Keratinocyte (primary cell): ENCODE measurements at regions not wholly inside any gene's neighbourhood (a gene's known extent, or its start where the extent isn't known, plus 50 kb on each side); places are given as distances from the start of the nearest gene placed in this dataset.

Source experiments
- DNase-seq: peaks from one replicate; pipeline ENCODE4 v3.0.0-alpha.2; 2011; ENCODE audit warnings: low read depth, missing footprints, low spot score
- FAIRE-seq: peaks from 2 replicates; lab custom pipeline; 2011; peaks lifted over from hg19 to GRCh38; lab: Jason Lieb, UNC
- H2AFZ ChIP-seq: 2 replicates; pipeline ENCODE4 v1.6.0; 2012; ENCODE audit warnings: low read length, control low read depth, inconsistent platforms; ENCODE audit not compliant: control insufficient read depth
- H3K27ac ChIP-seq: 2 replicates; pipeline ENCODE4 v1.5.1; 2011; ENCODE audit warnings: low read length; ENCODE audit not compliant: control insufficient read depth, insufficient read depth
- H3K27me3 ChIP-seq: 3 replicates; pipeline ENCODE4 v1.6.0; 2011; ENCODE audit warnings: low read length; ENCODE audit not compliant: control insufficient read depth, insufficient read depth; ENCODE audit errors: extremely low read depth
- H3K36me3 ChIP-seq, 2 experiments: 2 replicates in 1 of 2; 3 replicates in 1 of 2; pipeline ENCODE4 v1.5.1; 2011; ENCODE audit warnings: low read length in 2 of 2, mild to moderate bottlenecking in 1 of 2; ENCODE audit not compliant: control insufficient read depth in 2 of 2, insufficient read depth in 2 of 2; ENCODE audit errors: extremely low read depth in 1 of 2
- H3K4me1 ChIP-seq: 3 replicates; pipeline ENCODE4 v1.5.1; 2011; ENCODE audit warnings: low read length; ENCODE audit not compliant: control insufficient read depth, insufficient read depth; ENCODE audit errors: extremely low read depth
- H3K4me2 ChIP-seq: 3 replicates; pipeline ENCODE4 v1.6.0; 2011; ENCODE audit warnings: low read depth, low read length; ENCODE audit not compliant: control insufficient read depth, insufficient read depth; ENCODE audit errors: extremely low read depth
- H3K4me3 ChIP-seq, 3 experiments: fragments of 200-600 bp in 1 of 3; sonication (generic) in 1 of 3; 2 replicates in 2 of 3; 3 replicates in 1 of 3; pipeline ENCODE4 v1.5.1; 2011 to 2016; ENCODE audit warnings: low read length in 3 of 3, mild to moderate bottlenecking in 3 of 3, control low read depth in 2 of 3, inconsistent platforms in 1 of 3, low read depth in 1 of 3, mixed read lengths in 1 of 3, mixed run types in 1 of 3, moderate library complexity in 1 of 3; ENCODE audit not compliant: control insufficient read depth in 2 of 3, insufficient read depth in 2 of 3; ENCODE audit errors: extremely low read depth in 1 of 3
- H3K79me2 ChIP-seq: 2 replicates; pipeline ENCODE4 v1.6.0; 2012; ENCODE audit warnings: low read length; ENCODE audit not compliant: control insufficient read depth, insufficient read depth
- H3K9ac ChIP-seq: 3 replicates; pipeline ENCODE4 v1.6.0; 2011; ENCODE audit warnings: low read length; ENCODE audit not compliant: control insufficient read depth, insufficient read depth; ENCODE audit errors: extremely low read depth
- H3K9me1 ChIP-seq: 3 replicates; pipeline ENCODE4 v1.6.0; 2011; ENCODE audit warnings: low read length; ENCODE audit not compliant: control insufficient read depth, insufficient read depth; ENCODE audit errors: extremely low read depth
- H3K9me3 ChIP-seq: 2 replicates; pipeline ENCODE4 v1.5.1; 2012; ENCODE audit warnings: low read depth, low read length; ENCODE audit not compliant: control insufficient read depth
- H4K20me1 ChIP-seq: 3 replicates; pipeline ENCODE4 v1.6.0; 2011; ENCODE audit warnings: low read length; ENCODE audit not compliant: control insufficient read depth, insufficient read depth; ENCODE audit errors: extremely low read depth
- CTCF ChIP-seq, 3 experiments: IDR thresholded peaks in 1 of 3; conservative IDR thresholded peaks in 1 of 3; optimal IDR thresholded peaks in 1 of 3; 2 replicates in 2 of 3; 3 replicates in 1 of 3; pipeline versions ENCODE3 to v1.5.1; 2011; ENCODE audit warnings: low read length in 3 of 3, mild to moderate bottlenecking in 3 of 3, moderate library complexity in 2 of 3, control low read depth in 1 of 3, inconsistent platforms in 1 of 3; ENCODE audit not compliant: insufficient read depth in 2 of 3; ENCODE audit errors: extremely low read depth in 1 of 3
- EZH2 ChIP-seq: IDR thresholded peaks from one replicate; pipeline ENCODE4 v1.6.1; 2012; ENCODE audit warnings: inconsistent platforms, mild to moderate bottlenecking, low read length, moderate library complexity
- dilution Hi-C: fragments of 300-500 bp; cut with MboI; formaldehyde crosslinking; loops from one replicate; pipeline ENCODE4 v1.7.0; 2020; ENCODE audit warnings: low sequenced_read_pairs; ENCODE audit not compliant: extremely low pct_ligation_motif_present

- H3K4me2 ChIP-seq, result no peak overlapping the region
- no peaks in the 10 kb centered on the region for H3K9me1 ChIP-seq
- H2AFZ ChIP-seq, result no peak overlapping the region
- dilution Hi-C loops, result no loop called here
- no peak overlapping the region for H3K9ac ChIP-seq
- DNase-seq, result no peak
- peaks cover 13% of the 10 kb centered on the region for H3K27me3 ChIP-seq
- H3K4me1 ChIP-seq, result no peaks in the 10 kb centered on the region
- H3K4me3 ChIP-seq, result no peak overlapping the region
- no peak overlapping the region for H3K27ac ChIP-seq
- TF ChIP-seq CTCF (optimal IDR thresholded peaks at IDR 0.05 in 1 of 3, IDR thresholded peaks at IDR 0.05 in 1 of 3, conservative IDR thresholded peaks at IDR 0.05 in 1 of 3; ENCODE audit: extremely low read depth in 1 of 3, insufficient read depth in 2 of 3, low read length in 3 of 3) (no peak), EZH2 (no peak)
- no peaks in the 10 kb centered on the region for H3K36me3 ChIP-seq
- H4K20me1 ChIP-seq, result no peaks in the 10 kb centered on the region
- FAIRE-seq, result no peak
- no peaks in the 10 kb centered on the region for H3K9me3 ChIP-seq
- H3K79me2 ChIP-seq, result no peaks in the 10 kb centered on the region
These were observed 117.5 kb upstream of the PARP11 start for GRCh38 chr12:3990501-3991280.

GRCh38 chr12:3989218-3989550, 116.0 kb upstream of the PARP11 start:
- Histone ChIP-seq H3K4me2 (no peak overlapping the region), H3K27me3 (peaks cover 13% of the 10 kb centered on the region), H3K4me1 (no peaks in the 10 kb centered on the region), H2AFZ (no peak overlapping the region), H3K9me3 (no peaks in the 10 kb centered on the region), H3K4me3 (no peak overlapping the region), H3K36me3 (no peaks in the 10 kb centered on the region), H3K27ac (no peak overlapping the region), H4K20me1 (no peaks in the 10 kb centered on the region), H3K9me1 (no peaks in the 10 kb centered on the region), H3K9ac (no peak overlapping the region), H3K79me2 (no peaks in the 10 kb centered on the region)
- dilution Hi-C loops, result no loop called here
- no peak for TF ChIP-seq EZH2
- no peak for TF ChIP-seq CTCF (optimal IDR thresholded peaks at IDR 0.05 in 1 of 3, IDR thresholded peaks at IDR 0.05 in 1 of 3, conservative IDR thresholded peaks at IDR 0.05 in 1 of 3; ENCODE audit: extremely low read depth in 1 of 3, insufficient read depth in 2 of 3, low read length in 3 of 3)
- DNase-seq (no peak), FAIRE-seq (no peak)
